WTC11 (cell line): ENCODE measurements at regions not wholly inside any gene's neighbourhood (a gene's known extent, or its start where the extent isn't known, plus 50 kb on each side); places are given as distances from the start of the nearest gene placed in this dataset.

Source experiments
- ATAC-seq: fragments of 200-7000 bp; cut with Tn5 transposase; 2 replicates; pipeline ENCODE4 v1.10.0; 2021; ENCODE audit warnings: mild to moderate bottlenecking, moderate library complexity
- CTCF ChIA-PET: fragments of 300-600 bp; sonication (Branson Sonifier 250); formaldehyde crosslinking; loops from one replicate; lab custom pipeline; 2021; ENCODE audit warnings: antibody characterized with exemption; lab: Charles Lee
- POLR2A ChIA-PET: fragments of 350-600 bp; sonication (Branson Sonifier 250); formaldehyde crosslinking; loops from one replicate; lab custom pipeline; 2021; ENCODE audit warnings: antibody characterized with exemption; lab: Charles Lee
- DNase-seq: peaks from one replicate; pipeline ENCODE4 v3.0.0; 2021; ENCODE audit warnings: low spot score
- H3K27ac Mint-ChIP-seq: 2 replicates; pipeline ENCODE4 v1.8.0; 2021; ENCODE audit warnings: mixed read lengths
- H3K27me3 Mint-ChIP-seq: 2 replicates; pipeline ENCODE4 v1.8.0; 2021; ENCODE audit warnings: low read depth, mild to moderate bottlenecking, moderate library complexity, mixed read lengths
- H3K36me3 Mint-ChIP-seq: 2 replicates; pipeline ENCODE4 v1.8.0; 2021; ENCODE audit warnings: mixed read lengths
- H3K4me1 Mint-ChIP-seq: 2 replicates; pipeline ENCODE4 v1.8.0; 2022; ENCODE audit warnings: mixed read lengths
- H3K4me3 Mint-ChIP-seq: 2 replicates; pipeline ENCODE4 v1.8.0; 2021; ENCODE audit warnings: mild to moderate bottlenecking, moderate library complexity, mixed read lengths
- H3K9me3 Mint-ChIP-seq: 2 replicates; pipeline ENCODE4 v1.8.0; 2021; ENCODE audit warnings: mixed read lengths
- E2F4 ChIP-seq: sonication (generic); formaldehyde crosslinking; IDR thresholded peaks from 2 replicates; pipeline ENCODE4 v1.8.1; 2022; ENCODE audit warnings: low read depth, mild to moderate bottlenecking, moderate library complexity, missing genetic modification reagents, borderline replicate concordance
- E2F5 ChIP-seq: sonication (generic); formaldehyde crosslinking; IDR thresholded peaks from 2 replicates; pipeline ENCODE4 v1.8.1; 2022; ENCODE audit warnings: mild to moderate bottlenecking, moderate library complexity, missing genetic modification reagents
- ETV6 ChIP-seq: sonication (generic); formaldehyde crosslinking; IDR thresholded peaks from 2 replicates; pipeline ENCODE4 v1.8.1; 2022; ENCODE audit warnings: mild to moderate bottlenecking, missing genetic modification reagents
- FOXK1 ChIP-seq: sonication (generic); formaldehyde crosslinking; IDR thresholded peaks from 2 replicates; pipeline ENCODE4 v1.8.0; 2022; ENCODE audit warnings: mild to moderate bottlenecking, moderate library complexity, missing genetic modification reagents
- IRF2 ChIP-seq: sonication (generic); formaldehyde crosslinking; IDR thresholded peaks from 2 replicates; pipeline ENCODE4 v1.8.0; 2022; ENCODE audit warnings: low read depth, missing genetic modification reagents, borderline replicate concordance
- NFYB ChIP-seq: sonication (generic); formaldehyde crosslinking; conservative IDR thresholded peaks from 2 replicates; pipeline ENCODE4 v1.8.0; 2022; ENCODE audit warnings: low read depth, missing genetic modification reagents
- PREB ChIP-seq: sonication (generic); formaldehyde crosslinking; IDR thresholded peaks from 2 replicates; pipeline ENCODE4 v1.8.1; 2022; ENCODE audit warnings: mild to moderate bottlenecking, missing genetic modification reagents, moderate library complexity, borderline replicate concordance
- SMAD3 ChIP-seq: sonication (generic); formaldehyde crosslinking; IDR thresholded peaks from 2 replicates; pipeline ENCODE4 v1.8.0; 2022; ENCODE audit warnings: missing genetic modification reagents, mild to moderate bottlenecking, borderline replicate concordance
- SOX15 ChIP-seq: fragments of 250-450 bp; sonication (Bioruptor Pico); IDR thresholded peaks from 2 replicates; pipeline ENCODE4 v1.9.0; 2021; ENCODE audit warnings: mild to moderate bottlenecking
- SP1 ChIP-seq: sonication (generic); formaldehyde crosslinking; conservative IDR thresholded peaks from 2 replicates; pipeline ENCODE4 v1.8.1; 2022; ENCODE audit warnings: missing genetic modification reagents
- TEAD4 ChIP-seq: sonication (generic); formaldehyde crosslinking; IDR thresholded peaks from 2 replicates; pipeline ENCODE4 v1.8.0; 2022; ENCODE audit warnings: mild to moderate bottlenecking, missing genetic modification reagents
- ZNF138 ChIP-seq: sonication (generic); formaldehyde crosslinking; conservative IDR thresholded peaks from 2 replicates; pipeline ENCODE4 v1.8.1; 2022; ENCODE audit warnings: mild to moderate bottlenecking, moderate library complexity, missing genetic modification reagents
- ZNF281 ChIP-seq: sonication (generic); formaldehyde crosslinking; IDR thresholded peaks from 2 replicates; pipeline ENCODE4 v1.8.0; 2023; ENCODE audit warnings: mild to moderate bottlenecking, missing genetic modification reagents
- ZNF317 ChIP-seq: sonication (generic); formaldehyde crosslinking; IDR thresholded peaks from 2 replicates; pipeline ENCODE4 v1.8.1; 2023; ENCODE audit warnings: low read depth, mild to moderate bottlenecking, moderate library complexity, missing genetic modification reagents, borderline replicate concordance
- ZNF416 ChIP-seq: fragments of 250-450 bp; sonication (Bioruptor Pico); IDR thresholded peaks from 2 replicates; pipeline ENCODE4 v1.9.0; 2021; ENCODE audit warnings: mild to moderate bottlenecking, inconsistent platforms
- ZNF423 ChIP-seq: fragments of 250-450 bp; sonication (Bioruptor Pico); IDR thresholded peaks from 2 replicates; pipeline ENCODE4 v2.1.2; 2022; ENCODE audit warnings: mild to moderate bottlenecking, moderate library complexity
- ZNF512 ChIP-seq: sonication (generic); formaldehyde crosslinking; IDR thresholded peaks from 2 replicates; pipeline ENCODE4 v1.8.1; 2022; ENCODE audit warnings: missing genetic modification reagents, borderline replicate concordance
- ZNF532 ChIP-seq: fragments of 250-450 bp; sonication (Bioruptor Pico); IDR thresholded peaks from 2 replicates; pipeline ENCODE4 v1.9.0; 2021; ENCODE audit warnings: mild to moderate bottlenecking, borderline replicate concordance
- ZNF671 ChIP-seq: fragments of 250-450 bp; sonication (Bioruptor Pico); IDR thresholded peaks from 2 replicates; pipeline ENCODE4 v1.8.0; 2021; ENCODE audit warnings: mild to moderate bottlenecking

- H3K4me3 Mint-ChIP-seq: no peak overlapping the region
- no peak for TF ChIP-seq ZNF532
- TF ChIP-seq ZNF281 (CRISPR knock-in tag): no peak
- no peak for TF ChIP-seq SP1 (CRISPR knock-in tag)
- no peak for TF ChIP-seq ETV6 (CRISPR knock-in tag)
- TF ChIP-seq ZNF423 (CRISPR knock-in tag): no peak
- no peak for TF ChIP-seq PREB (CRISPR knock-in tag)
- TF ChIP-seq ZNF671: no peak
- TF ChIP-seq ZNF416 (CRISPR knock-in tag): no peak
- no peak for TF ChIP-seq FOXK1 (CRISPR knock-in tag)
- no peak for TF ChIP-seq ZNF512 (CRISPR knock-in tag)
- TF ChIP-seq ZNF138: no peak
- TF ChIP-seq ZNF317 (CRISPR knock-in tag): no peak
- TF ChIP-seq TEAD4: no peak
- no peak for TF ChIP-seq NFYB (CRISPR knock-in tag)
- TF ChIP-seq E2F5 (CRISPR knock-in tag): no peak
- TF ChIP-seq IRF2 (CRISPR knock-in tag): no peak
- TF ChIP-seq SOX15 (CRISPR knock-in tag): no peak
- TF ChIP-seq SMAD3: no peak
- TF ChIP-seq E2F4 (CRISPR knock-in tag): no peak
- DNase-seq (no peak), ATAC-seq (no peak)
- no peaks in the 10 kb centered on the region for H3K9me3 Mint-ChIP-seq
- no peaks in the 10 kb centered on the region for H3K27me3 Mint-ChIP-seq
- POLR2A ChIA-PET: no interaction called here
- no peak overlapping the region for H3K27ac Mint-ChIP-seq
- peaks cover 24% of the 10 kb centered on the region for H3K4me1 Mint-ChIP-seq
- CTCF ChIA-PET: no interaction called here
- H3K36me3 Mint-ChIP-seq: no peaks in the 10 kb centered on the region
These were observed 98.8 kb upstream of the NTF3 start for GRCh38 chr12:5333096-5333495.
